GM19372 (cell line): ENCODE measurements at regions not wholly inside any gene's neighbourhood (a gene's known extent, or its start where the extent isn't known, plus 50 kb on each side); places are given as distances from the start of the nearest gene placed in this dataset.
A peak's percentile ranks its signal among the peaks of the same experiment; 100 is the strongest.
"Not testable (repeated sequence)": the region's sequence is repeated elsewhere in the genome, so short reads cannot be mapped to it uniquely, and the experiment has no call there.

ENCODE experiments used
- ATAC-seq: cut with Tn5 transposase; IDR thresholded peaks from one replicate; pipeline ENCODE4 v1.9.1; 2021; ENCODE audit warnings: mild to moderate bottlenecking, low read depth, moderate library complexity; ENCODE audit not compliant: unreplicated experiment

DNA sequence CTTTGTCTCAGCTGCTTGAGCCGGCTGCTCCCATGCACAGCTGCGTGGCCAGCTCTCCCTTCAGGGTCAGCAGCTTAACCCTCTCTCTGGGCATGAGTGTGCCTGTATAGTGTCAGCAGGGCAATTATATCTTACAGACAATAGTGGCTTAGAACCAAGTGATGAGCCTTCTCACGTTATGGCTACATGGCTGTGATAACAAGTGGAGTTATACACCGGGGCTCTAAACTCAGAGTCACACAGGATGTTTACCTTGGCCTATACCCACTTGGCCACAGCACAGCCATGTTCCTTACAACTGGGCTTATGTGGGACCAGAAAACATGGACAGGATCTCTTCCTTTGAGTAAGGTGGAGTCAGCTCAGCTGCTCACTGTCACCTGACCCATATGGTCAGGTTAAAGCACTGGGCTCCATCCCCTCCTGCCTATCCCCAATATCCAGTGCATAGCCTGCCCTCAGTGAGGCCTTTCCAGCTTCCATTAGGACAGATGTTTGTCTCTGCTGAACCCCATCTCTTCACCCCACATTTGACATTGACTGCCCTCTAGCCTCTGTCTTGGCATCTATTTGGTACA lies 294.2 kb upstream of the NCKAP5 start:
- ATAC-seq = no peak

GRCh38 chr2:133863106-133863800 lies 295.0 kb upstream of the NCKAP5 start:
- ATAC-seq = no peak

DNA sequence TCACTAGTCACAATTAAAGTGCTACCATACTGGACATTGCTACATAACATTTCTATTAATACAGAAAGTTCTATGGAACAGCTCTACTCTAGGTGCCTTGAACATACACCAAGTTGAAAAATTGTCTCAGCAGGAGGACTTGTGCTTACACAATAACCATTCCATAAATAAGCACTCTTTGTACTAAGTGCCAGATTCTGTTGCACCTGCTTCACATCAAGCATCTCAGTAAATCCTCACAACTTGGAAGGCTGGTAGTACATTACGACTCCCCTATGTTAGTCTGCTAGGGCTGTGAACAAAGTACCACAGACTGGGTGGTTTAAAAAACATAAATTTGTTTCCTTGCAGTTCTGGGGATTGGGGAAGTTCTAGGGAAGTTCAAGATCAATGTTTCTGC lies 296.9 kb upstream of the NCKAP5 start:
- no peak for ATAC-seq

DNA sequence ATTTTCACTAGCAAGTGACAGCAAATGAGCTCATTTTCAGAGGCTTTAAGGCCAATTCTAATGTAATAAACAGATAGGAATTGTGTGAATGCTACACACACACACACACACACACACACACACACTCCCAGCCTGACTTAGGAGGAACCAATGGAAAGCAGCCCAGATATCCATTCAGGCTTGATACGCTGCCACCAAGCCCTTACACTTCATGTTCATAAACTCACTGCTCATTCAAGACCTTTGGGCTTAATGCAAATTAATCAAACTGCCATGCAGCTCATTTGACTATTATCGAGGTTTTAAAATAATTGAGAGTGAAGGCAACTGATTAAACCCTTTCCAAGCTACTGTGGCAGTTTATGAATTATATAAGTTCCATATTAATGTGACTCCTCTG lies 298.9 kb upstream of the NCKAP5 start:
- no peak for ATAC-seq

DNA sequence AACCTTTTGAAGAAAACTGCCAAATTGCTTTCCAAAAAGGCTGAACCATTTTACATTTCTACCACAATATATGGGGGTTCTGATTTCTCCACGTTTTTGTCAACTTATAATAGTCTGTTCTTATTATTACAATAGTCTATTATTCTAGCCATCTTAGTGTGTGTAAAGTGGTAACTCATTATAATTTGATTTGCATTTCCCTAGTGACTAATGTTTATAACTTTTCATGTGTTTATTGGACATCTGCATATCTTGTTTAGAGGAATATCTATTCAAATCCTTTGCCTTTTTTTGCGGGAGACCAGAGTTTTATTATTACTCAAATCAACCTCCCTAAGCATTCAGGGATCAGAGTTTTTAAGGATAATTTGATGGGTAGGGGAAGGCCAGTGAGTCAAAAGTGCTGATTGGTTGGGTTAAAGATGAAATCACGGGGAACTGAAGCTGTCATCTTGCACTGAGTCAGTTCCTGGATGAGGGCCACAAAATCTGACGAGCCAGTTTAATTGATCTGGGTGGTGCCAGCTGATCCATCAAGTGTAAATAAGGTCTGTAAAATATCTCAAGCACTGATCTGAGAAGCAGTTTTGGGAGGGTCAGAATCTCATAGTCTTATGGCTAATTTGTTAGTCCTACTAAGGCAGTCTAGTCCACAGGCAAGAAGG lies 303.4 kb upstream of the NCKAP5 start:
- no peak for ATAC-seq

DNA sequence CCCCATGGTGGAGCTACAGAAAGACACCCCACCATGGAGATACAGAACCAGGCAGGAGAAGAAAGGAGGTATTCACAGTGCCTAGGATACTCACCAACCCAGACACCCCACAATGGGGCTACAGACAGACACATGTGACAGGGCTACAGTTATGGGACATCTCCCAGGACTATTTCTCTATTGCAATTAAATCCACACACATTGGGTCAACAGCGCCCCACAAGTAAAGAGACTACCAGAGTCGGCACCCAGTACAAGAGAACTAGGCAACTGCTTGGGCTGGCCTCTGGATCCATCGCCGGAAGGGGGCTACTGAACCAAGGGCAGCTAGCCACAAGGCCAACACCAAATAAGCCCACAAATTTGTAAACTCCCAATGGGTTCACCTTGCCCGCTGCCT lies 310.1 kb upstream of the NCKAP5 start:
- ATAC-seq = no peak

- no peak for ATAC-seq
These were observed 311.4 kb upstream of the NCKAP5 start for GRCh38 chr2:133879703-133880102.

DNA sequence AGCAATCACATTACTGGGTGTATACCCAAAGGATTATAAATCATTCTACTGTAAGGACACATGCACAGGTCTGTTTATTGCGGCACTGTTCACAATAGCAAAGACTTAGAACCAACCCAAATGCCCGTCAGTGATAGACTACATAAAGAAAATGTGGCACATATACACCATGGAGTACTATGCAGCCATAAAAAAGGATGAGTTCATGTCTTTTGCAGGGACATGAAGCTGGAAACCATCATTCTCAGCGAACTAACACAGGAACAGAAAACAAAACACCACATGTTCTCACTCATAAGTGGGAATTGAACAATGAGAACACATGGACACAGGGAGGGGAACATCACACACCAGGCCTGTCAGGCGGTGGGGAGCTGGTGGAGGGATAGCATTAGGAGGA lies 313.9 kb upstream of the NCKAP5 start:
- not testable (repeated sequence) for ATAC-seq

DNA sequence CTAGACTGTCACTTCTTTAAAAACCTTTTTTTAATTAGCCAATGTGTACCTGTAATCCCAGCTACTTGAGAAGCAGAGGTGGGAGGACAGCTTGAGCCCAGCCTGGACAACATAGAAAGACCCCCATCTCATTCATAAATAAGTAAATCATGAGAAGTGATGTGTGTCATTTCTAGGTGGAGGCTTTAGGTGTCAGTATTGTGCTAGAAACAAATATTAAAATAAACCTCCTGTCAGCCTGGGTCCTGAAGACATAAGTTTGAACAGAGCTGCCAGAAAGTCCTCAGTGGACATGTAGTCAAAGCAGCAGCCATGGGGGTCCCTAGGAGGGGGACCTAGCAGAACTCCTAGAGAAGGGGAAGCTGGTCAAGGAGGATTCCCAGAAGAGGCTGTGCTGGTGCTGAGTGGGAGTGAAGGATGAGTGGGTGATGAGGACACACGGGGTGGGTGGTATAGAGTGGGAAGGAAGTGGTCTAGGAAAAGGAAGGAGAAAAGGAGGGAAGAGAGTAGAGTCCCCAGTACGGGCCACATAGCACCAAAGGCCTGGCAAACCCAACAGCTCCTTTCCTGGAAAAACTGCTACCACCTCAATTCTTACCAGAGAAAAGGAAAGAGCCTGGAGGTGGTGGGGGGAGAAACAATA lies 316.6 kb upstream of the NCKAP5 start:
- ATAC-seq = no peak

DNA sequence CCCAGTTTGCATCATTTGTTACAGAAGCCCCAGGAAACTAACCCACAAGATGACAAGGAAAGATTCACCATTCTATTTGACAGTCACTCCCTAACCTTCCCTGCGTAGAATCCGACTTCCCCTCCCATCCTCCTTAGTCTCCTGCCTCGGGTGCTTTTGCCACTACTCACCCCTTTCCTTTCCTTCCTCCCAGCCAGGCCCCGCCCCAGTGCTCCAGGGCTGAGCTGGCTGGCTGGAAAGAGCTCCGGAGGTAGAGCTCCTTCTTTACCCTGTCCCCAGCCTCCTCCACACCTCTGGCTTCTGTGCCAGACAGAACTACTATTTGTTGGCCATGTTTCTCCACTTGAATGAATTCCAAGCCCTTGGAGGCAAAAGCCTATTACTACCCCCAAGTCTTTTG lies 317.6 kb upstream of the NCKAP5 start:
- ATAC-seq = no peak

DNA sequence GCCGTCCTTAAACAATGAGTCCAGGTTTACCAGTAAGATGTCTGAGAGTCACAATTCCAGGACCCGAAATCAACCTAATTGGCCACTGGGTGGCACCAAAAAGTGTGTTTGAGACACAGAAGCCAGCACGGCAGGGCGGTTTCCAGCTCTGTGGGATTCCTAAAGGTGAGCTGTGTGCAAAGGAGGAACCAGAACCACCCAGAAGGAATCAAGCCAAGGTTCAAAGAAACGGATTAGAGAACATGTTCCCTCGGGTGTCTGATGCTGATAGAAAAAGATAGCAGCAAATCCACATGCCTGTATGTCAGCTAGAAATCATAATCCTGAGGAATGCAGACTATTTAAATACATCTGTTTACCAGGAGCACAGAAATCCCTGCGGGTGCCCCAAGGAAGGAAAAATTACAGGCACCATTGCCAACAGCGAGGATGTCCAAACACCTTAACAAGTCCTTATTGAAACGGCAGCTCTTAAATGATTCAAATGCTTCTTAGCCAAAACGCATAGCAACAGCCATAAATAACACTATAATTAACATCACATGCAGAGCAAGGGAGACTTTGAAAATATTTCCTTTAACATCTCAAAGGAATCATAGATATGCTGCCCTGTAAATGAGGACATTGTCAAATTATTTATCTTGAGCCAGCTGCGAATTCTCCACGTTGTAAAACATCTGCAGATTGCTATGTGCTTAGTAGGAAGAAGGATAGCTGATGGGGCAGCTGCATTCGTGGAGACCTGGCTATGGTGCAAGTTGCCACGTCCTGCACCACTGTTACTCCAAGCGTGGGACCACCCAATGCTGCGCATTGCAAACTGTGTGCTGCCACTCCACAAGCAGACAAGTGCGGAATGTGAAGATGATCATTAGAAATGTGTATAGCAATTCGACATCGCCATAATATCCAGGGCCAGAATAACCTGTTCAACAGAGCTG lies 318.7 kb upstream of the NCKAP5 start:
- ATAC-seq = peak; percentile 90

DNA sequence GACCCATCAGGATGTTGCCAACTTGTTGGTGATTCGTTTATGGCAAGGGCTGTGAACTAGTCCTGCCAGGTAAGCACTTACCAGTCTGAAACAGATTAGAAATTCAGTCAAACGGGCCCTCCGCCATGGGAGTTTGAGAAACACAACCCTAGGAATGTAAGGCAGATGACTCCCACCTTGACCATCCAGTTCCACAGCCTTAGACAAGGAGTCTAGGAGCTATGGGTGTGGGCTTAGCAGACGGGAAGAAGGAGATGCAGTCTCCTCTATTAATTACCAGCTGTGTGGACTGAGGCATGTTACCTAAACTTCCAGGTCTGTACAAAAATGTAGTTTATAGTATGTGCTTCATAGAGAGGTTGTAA lies 319.4 kb upstream of the NCKAP5 start:
- no peak for ATAC-seq

DNA sequence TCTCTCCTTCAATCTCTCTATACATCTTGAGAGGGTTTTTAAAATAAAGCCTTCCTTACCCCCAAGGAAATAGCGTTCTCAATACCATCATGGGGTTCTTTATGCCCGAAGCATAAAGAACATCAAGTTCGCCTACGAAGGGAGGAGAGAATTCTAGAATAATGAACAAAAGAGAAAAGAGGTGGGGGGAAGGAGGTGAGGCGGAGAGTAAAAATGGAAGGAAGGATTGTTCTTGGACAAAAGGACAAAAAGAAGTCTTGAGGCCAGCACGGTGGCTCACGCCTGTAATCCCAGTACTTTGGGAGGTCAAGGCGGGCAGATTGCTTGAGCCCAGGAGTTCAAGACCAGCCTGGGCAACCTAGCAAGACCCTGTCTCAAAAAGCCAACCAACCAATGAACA lies 319.8 kb upstream of the NCKAP5 start:
- no peak for ATAC-seq

- no peak for ATAC-seq
These were observed 320.5 kb upstream of the NCKAP5 start for GRCh38 chr2:133888621-133889219.

DNA sequence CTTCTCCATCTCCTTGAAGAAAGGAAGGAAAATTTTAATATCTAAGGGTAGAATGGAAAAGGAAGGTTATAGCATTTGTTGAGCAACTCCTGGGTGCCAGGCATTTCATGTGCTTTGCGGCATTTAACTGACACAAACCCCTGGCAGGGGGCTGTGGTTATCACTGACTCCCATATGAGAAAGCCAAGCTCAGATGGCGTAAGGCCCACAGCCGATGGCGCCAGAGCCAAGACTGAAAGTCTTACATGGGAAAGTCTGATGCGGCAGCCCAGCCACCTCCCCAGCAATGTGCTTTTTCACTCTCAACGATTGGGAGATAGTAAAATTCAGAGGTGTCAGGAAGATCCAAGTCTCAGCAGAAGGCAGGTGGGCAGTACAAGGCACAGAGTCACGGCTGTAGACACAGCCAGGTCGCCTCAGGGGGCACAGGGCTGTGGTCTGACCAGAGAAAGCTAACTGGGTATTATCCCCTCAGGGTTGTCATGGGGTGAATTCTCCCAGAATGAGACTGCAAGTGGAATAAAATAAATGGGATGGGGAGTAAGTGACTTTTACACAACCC lies 324.2 kb upstream of the NCKAP5 start:
- no peak for ATAC-seq

DNA sequence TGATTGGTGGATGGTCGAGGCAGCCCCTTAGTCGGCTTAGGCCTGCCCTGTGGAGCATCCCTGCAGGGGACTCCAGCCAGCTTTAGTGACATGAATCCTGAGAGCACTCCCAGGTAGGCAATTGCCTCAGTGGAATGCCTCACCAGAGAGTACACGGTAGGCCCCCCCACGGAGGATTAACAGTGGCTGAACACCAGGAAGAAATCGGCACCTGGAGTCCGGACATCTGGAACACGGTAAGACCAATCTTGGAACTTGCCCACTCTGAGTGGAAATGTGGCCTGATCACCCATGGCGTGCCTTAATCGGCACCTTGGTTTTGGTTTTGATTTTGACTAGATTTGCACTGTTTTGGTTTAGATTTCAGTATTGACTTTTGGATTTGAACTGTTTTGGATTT lies 326.2 kb upstream of the NCKAP5 start:
- no peak for ATAC-seq

DNA sequence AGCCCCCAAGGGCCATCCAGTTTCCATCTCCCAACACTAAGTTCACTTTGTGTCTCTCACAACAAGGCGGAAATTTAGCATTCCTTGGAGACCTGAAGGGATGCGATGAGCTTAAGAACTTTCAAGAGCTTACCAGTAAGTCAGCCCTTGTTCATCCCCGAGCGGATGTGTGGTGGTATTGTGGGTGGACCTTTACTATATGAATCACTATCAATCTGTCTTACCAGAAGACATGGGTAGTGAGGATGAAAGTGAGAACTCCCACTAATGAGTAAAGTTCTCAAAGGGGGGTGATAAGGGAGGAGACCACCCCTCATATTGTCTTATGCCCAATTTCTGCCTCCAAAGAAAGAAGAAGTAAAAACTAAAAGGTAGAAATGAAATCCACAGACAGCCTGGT lies 329.6 kb upstream of the NCKAP5 start:
- not testable (repeated sequence) for ATAC-seq

DNA sequence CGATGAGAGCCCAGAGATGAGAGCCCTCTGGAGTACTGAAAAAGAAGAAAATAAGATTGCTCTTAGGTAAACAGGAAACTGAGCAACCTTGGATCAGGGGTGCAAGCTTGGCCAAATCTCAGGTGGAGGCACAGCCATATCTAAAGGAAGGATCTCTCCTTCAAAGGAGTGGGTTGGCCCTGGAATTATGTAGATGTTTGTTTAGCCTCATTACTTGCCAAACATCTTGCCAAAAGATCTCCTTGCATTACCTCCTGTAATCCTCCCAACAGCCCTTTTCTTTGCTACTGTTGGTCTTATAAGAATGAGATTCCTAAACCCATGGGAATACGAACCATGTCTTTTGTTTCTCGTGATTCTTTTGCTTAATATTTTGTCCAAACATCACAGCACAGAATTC lies 332.6 kb upstream of the NCKAP5 start:
- ATAC-seq = no peak

DNA sequence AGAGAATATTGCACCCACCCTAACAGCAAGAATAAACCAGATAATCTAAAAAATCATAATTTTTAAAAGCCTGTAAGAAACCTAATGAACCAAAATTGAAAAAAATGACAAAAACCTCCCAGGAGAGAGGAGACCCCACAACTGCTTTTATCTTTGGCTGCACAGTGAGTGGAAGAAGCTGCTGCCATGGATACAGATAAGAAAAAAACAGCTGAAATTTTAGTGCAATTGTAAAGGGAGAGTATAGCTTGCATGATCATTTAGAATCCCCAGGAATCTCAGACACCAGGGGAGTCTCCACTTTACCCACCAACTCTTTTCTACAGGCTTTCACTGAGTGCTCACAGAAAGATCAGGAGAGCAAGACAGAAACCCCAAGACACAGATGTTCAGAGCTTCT lies 338.1 kb upstream of the NCKAP5 start:
- ATAC-seq = no peak

- no peak for ATAC-seq
These were observed 338.7 kb upstream of the NCKAP5 start for GRCh38 chr2:133906926-133907325.
